Heart left ventricle (tissue), 16 donors: ENCODE measurements at regions not wholly inside any gene's neighbourhood (a gene's known extent, or its start where the extent isn't known, plus 50 kb on each side); places are given as distances from the start of the nearest gene placed in this dataset.

ENCODE experiments used
- ATAC-seq, 4 donors: fragments of 200-7000 bp; cut with Tn5 transposase; one replicate each; pipeline ENCODE4 v1.9.1; 2020 to 2022; ENCODE audit warnings: moderate library complexity in 4 of 4, mild to moderate bottlenecking in 3 of 4, moderate number of reproducible peaks in 1 of 4
- DNase-seq, 5 donors: peaks; one replicate each; pipeline ENCODE4 v3.0.0-alpha.2; 2020
- H3K27ac ChIP-seq, 12 donors: fragments of 200-600 bp; sonication (generic) in 4 of 12; one replicate each; pipeline versions ENCODE4 v1.5.0 to v1.8.0; 2016 to 2022; ENCODE audit warnings: mild to moderate bottlenecking in 2 of 12
- H3K27me3 ChIP-seq, 9 donors: fragments of 200-600 bp; sonication (generic) in 2 of 9; one replicate each; pipeline versions ENCODE4 v1.5.1 to v1.8.0; 2016 to 2022; ENCODE audit warnings: mild to moderate bottlenecking in 3 of 9
- H3K36me3 ChIP-seq, 9 donors: fragments of 200-600 bp; sonication (generic) in 2 of 9; one replicate each; pipeline versions ENCODE4 v1.5.0 to v1.8.0; 2018 to 2022; ENCODE audit warnings: mild to moderate bottlenecking in 2 of 9
- H3K4me1 ChIP-seq, 12 donors: fragments of 200-600 bp; sonication (generic) in 4 of 12; one replicate each; pipeline versions ENCODE4 v1.5.0 to v1.8.0; 2016 to 2022; ENCODE audit warnings: mild to moderate bottlenecking in 3 of 12
- H3K4me3 ChIP-seq, 12 donors: fragments of 200-600 bp; sonication (generic) in 4 of 12; one replicate each; pipeline versions ENCODE4 v1.5.0 to v1.8.0; 2017 to 2022; ENCODE audit warnings: mild to moderate bottlenecking in 9 of 12, moderate library complexity in 4 of 12
- H3K9me3 ChIP-seq, 12 donors: fragments of 200-600 bp; sonication (generic) in 4 of 12; one replicate each; pipeline versions ENCODE4 v1.5.0 to v1.8.0; 2016 to 2022; ENCODE audit warnings: mild to moderate bottlenecking in 1 of 12
- CTCF ChIP-seq, 12 donors: fragments of 200-600 bp; sonication (generic) in 4 of 12; IDR thresholded peaks; one replicate each; pipeline versions ENCODE4 v1.5.0 to v1.8.0; 2018 to 2022; ENCODE audit warnings: antibody characterized with exemption in 12 of 12, mild to moderate bottlenecking in 5 of 12
- POLR2A ChIP-seq, 2 donors: fragments of 450-650 bp; IDR thresholded peaks; one replicate each; pipeline ENCODE4 v1.6.1; 2017; ENCODE audit warnings: antibody characterized with exemption in 2 of 2, mild to moderate bottlenecking in 2 of 2, moderate library complexity in 2 of 2
- WGBS, 4 donors: extraction: QIAGEN DNeasy Blood & Tissue Kit in 2 of 4; methylation state at CpG; one replicate each; pipeline versions ENCODE4 v1.1.5 to v1.1.7; 2013 to 2018; 5-methylcytosine and 5-hydroxymethylcytosine counted together
- intact Hi-C, 10 donors: fragments of 100-400 bp; cut with DNase I; formaldehyde crosslinking; loops; one replicate each; pipeline versions ENCODE4 v1.11.1 to v1.14.2; 2022
- donor health status: ischemic (EF 13 %, LVEDD 7.1; RV severe dilation, severe dysfunction).
- donor health status: healthy with polysubstance abuse.
- donor health status: DM: no; HTN: yes; CAD: no.
- donor health status: DM: no; HTN: no; CAD: no.
- donor health status: ischemic (EF 25% LVEDD 6.9; RV normal size, moderate dysfunction).
- donor health status: ischemic (EF 25% LVEDD 5.7; RV mildly dilated, moderate dysfunction).
- donor health status: healthy.
- donor health status: DM: yes; HTN: yes; CAD: no.
- donor health status: ischemic (EF 35%, LVEDD 5.7; RV mildly dilated, moderate dysfunction).
- donor health status: nonischemic (EF 11% LVEDD 7.7; RV severe dilation, severe dysfunction).
- donor health status: DM: yes; HTN: yes; CAD: no.
- donor health status: PGD.
- donor health status: ischemic (EF 29% LVEDD 5.4; RV normal size, mild dysfunction).
- donor health status: nonischemic (EF 23%, LVEDD 6.1; RV moderate dilation, normal function).

GRCh38 chr4:127558489-127559407, 74.0 kb upstream of the INTU start:
- no peaks in the 10 kb centered on the region for H3K36me3 ChIP-seq
- H3K4me1 ChIP-seq = no peaks in the 10 kb centered on the region
- no peaks in the 10 kb centered on the region for H3K9me3 ChIP-seq
- intact Hi-C loops = no loop called here
- peak in 1 of 4 donors; percentile 20 for ATAC-seq
- DNase-seq = no peak
- 78 to 95% (median 84%) methylated on average over 4 of the region's 4 CpGs for WGBS, 4 donors
- no peak overlapping the region for H3K27ac ChIP-seq
- no peak overlapping the region for H3K4me3 ChIP-seq
- H3K27me3 ChIP-seq = no peaks in the 10 kb centered on the region
- TF ChIP-seq CTCF (IDR thresholded peaks at IDR 0.05) (no peak), POLR2A (IDR thresholded peaks at IDR 0.05) (no peak)

GRCh38 chr4:127559981-127560380, 72.8 kb upstream of the INTU start:
- Histone ChIP-seq H3K27me3 (no peaks in the 10 kb centered on the region), H3K36me3 (no peaks in the 10 kb centered on the region), H3K4me3 (no peak overlapping the region), H3K27ac (no peak overlapping the region), H3K4me1 (no peaks in the 10 kb centered on the region), H3K9me3 (no peaks in the 10 kb centered on the region)
- no peak for ATAC-seq
- no peak for DNase-seq
- intact Hi-C loops = no loop called here
- 89 to 99% (median 96%) methylated on average over 5 to 7 of the region's 7 CpGs for WGBS, 4 donors
- TF ChIP-seq CTCF (IDR thresholded peaks at IDR 0.05) (no peak), POLR2A (IDR thresholded peaks at IDR 0.05) (no peak)

- no peaks in the 10 kb centered on the region for H3K36me3 ChIP-seq
- ATAC-seq = no peak
- no peaks in the 10 kb centered on the region for H3K4me1 ChIP-seq
- 78 to 97% (median 90%) methylated on average over 3 of the region's 3 CpGs for WGBS, 4 donors
- intact Hi-C loops = no loop called here
- no peaks in the 10 kb centered on the region for H3K27me3 ChIP-seq
- no peaks in the 10 kb centered on the region for H3K9me3 ChIP-seq
- TF ChIP-seq POLR2A (IDR thresholded peaks at IDR 0.05) (no peak), CTCF (IDR thresholded peaks at IDR 0.05) (no peak)
- no peak overlapping the region for H3K4me3 ChIP-seq
- DNase-seq = no peak
- no peak overlapping the region for H3K27ac ChIP-seq
Measured at GRCh38 chr4:127560755-127561154, 72.0 kb upstream of the INTU start.

GRCh38 chr4:127574643-127575042, 58.1 kb upstream of the INTU start:
- H3K27ac ChIP-seq = no peak overlapping the region
- no peaks in the 10 kb centered on the region for H3K36me3 ChIP-seq
- H3K9me3 ChIP-seq = no peaks in the 10 kb centered on the region
- H3K4me3 ChIP-seq = no peak overlapping the region
- TF ChIP-seq POLR2A (IDR thresholded peaks at IDR 0.05) (no peak), CTCF (IDR thresholded peaks at IDR 0.05) (no peak)
- DNase-seq (no peak), ATAC-seq (no peak)
- 60 to 77% (median 64%) methylated on average over 2 of the region's 2 CpGs for WGBS, 4 donors
- H3K4me1 ChIP-seq = no peaks in the 10 kb centered on the region
- intact Hi-C loops = no loop called here
- H3K27me3 ChIP-seq = no peaks in the 10 kb centered on the region
